ENCODE measurements at regions not wholly inside any gene's neighbourhood (a gene's known extent, or its start where the extent isn't known, plus 50 kb on each side); places are given as distances from the start of the nearest gene placed in this dataset.
"Not testable (repeated sequence)": the region's sequence is repeated elsewhere in the genome, so short reads cannot be mapped to it uniquely, and the experiment has no call there.

GRCh38 chr13:111668451-111668850 is 348.0 kb downstream of the TEX29 start:
- no peaks in the 10 kb centered on the region for H3K9me3 ChIP-seq (replicated peaks; ENCODE audit: insufficient read depth, low read length)
- no peaks in the 10 kb centered on the region for H3F3A ChIP-seq (ENCODE audit: insufficient read depth, low read length)
- H3K27me3 ChIP-seq (replicated peaks; ENCODE audit: insufficient read depth, low read length): no peaks in the 10 kb centered on the region
- no peak for TF ChIP-seq EZH2 (optimal IDR thresholded peaks at IDR 0.05; ENCODE audit: low read depth, low read length)
- no peak for TF ChIP-seq EZH2phosphoT487 (IDR thresholded peaks at IDR 0.05; ENCODE audit: low read length)
- TF ChIP-seq CTCF (IDR thresholded peaks at IDR 0.05; ENCODE audit: low read length): no peak
- H3K4me2 ChIP-seq (ENCODE audit: low read depth, low read length): no peak overlapping the region
- no peaks in the 10 kb centered on the region for H3K4me1 ChIP-seq (ENCODE audit: low read length)
- H2AFZ ChIP-seq (ENCODE audit: low read length): no peak overlapping the region
- H3K9ac ChIP-seq (ENCODE audit: low read length): no peak overlapping the region
- H3K27ac ChIP-seq (ENCODE audit: low read length): no peak overlapping the region
- no peaks in the 10 kb centered on the region for H3K9me2 ChIP-seq (replicated peaks; ENCODE audit: insufficient read depth, low read length)
- H3K36me3 ChIP-seq (replicated peaks; ENCODE audit: insufficient read depth, low read length): no peaks in the 10 kb centered on the region
- H3K79me2 ChIP-seq (ENCODE audit: low read length): no peaks in the 10 kb centered on the region
- no peak overlapping the region for H3K4me3 ChIP-seq (ENCODE audit: low read length)
- no peak for DNase-seq
- no peaks in the 10 kb centered on the region for H4K20me1 ChIP-seq (ENCODE audit: insufficient read depth, low read length)

GRCh38 chr13:111672198-111672597 is 351.8 kb downstream of the TEX29 start:
- not testable (repeated sequence) for H3K79me2 ChIP-seq (ENCODE audit: low read length); H3K27ac ChIP-seq (ENCODE audit: low read length); H3K9ac ChIP-seq (ENCODE audit: low read length); DNase-seq; H3F3A ChIP-seq (ENCODE audit: insufficient read depth, low read length); H3K36me3 ChIP-seq (replicated peaks; ENCODE audit: insufficient read depth, low read length); H3K4me1 ChIP-seq (ENCODE audit: low read length); H2AFZ ChIP-seq (ENCODE audit: low read length); H3K4me3 ChIP-seq (ENCODE audit: low read length); H3K4me2 ChIP-seq (ENCODE audit: low read depth, low read length); H3K27me3 ChIP-seq (replicated peaks; ENCODE audit: insufficient read depth, low read length); H3K9me3 ChIP-seq (replicated peaks; ENCODE audit: insufficient read depth, low read length); H3K9me2 ChIP-seq (replicated peaks; ENCODE audit: insufficient read depth, low read length); H4K20me1 ChIP-seq (ENCODE audit: insufficient read depth, low read length)

- not testable (repeated sequence) for H4K20me1 ChIP-seq (ENCODE audit: insufficient read depth, low read length); H3K79me2 ChIP-seq (ENCODE audit: low read length); H3K27ac ChIP-seq (ENCODE audit: low read length); H2AFZ ChIP-seq (ENCODE audit: low read length); DNase-seq; H3K36me3 ChIP-seq (replicated peaks; ENCODE audit: insufficient read depth, low read length); H3F3A ChIP-seq (ENCODE audit: insufficient read depth, low read length); H3K27me3 ChIP-seq (replicated peaks; ENCODE audit: insufficient read depth, low read length); H3K9me3 ChIP-seq (replicated peaks; ENCODE audit: insufficient read depth, low read length); H3K9ac ChIP-seq (ENCODE audit: low read length); H3K4me1 ChIP-seq (ENCODE audit: low read length); H3K4me2 ChIP-seq (ENCODE audit: low read depth, low read length); H3K4me3 ChIP-seq (ENCODE audit: low read length); H3K9me2 ChIP-seq (replicated peaks; ENCODE audit: insufficient read depth, low read length)
These were observed 357.9 kb downstream of the TEX29 start for GRCh38 chr13:111678120-111678882.

- not testable (repeated sequence) for H2AFZ ChIP-seq (ENCODE audit: low read length); H3K4me1 ChIP-seq (ENCODE audit: low read length); H3K27me3 ChIP-seq (replicated peaks; ENCODE audit: insufficient read depth, low read length); H4K20me1 ChIP-seq (ENCODE audit: insufficient read depth, low read length); H3K9me2 ChIP-seq (replicated peaks; ENCODE audit: insufficient read depth, low read length); H3K79me2 ChIP-seq (ENCODE audit: low read length); H3K36me3 ChIP-seq (replicated peaks; ENCODE audit: insufficient read depth, low read length); H3K4me2 ChIP-seq (ENCODE audit: low read depth, low read length); H3F3A ChIP-seq (ENCODE audit: insufficient read depth, low read length); H3K4me3 ChIP-seq (ENCODE audit: low read length); H3K9me3 ChIP-seq (replicated peaks; ENCODE audit: insufficient read depth, low read length); H3K9ac ChIP-seq (ENCODE audit: low read length); DNase-seq; H3K27ac ChIP-seq (ENCODE audit: low read length)
These were observed 359.2 kb downstream of the TEX29 start for GRCh38 chr13:111679645-111680044.

- not testable (repeated sequence) for H3K4me2 ChIP-seq (ENCODE audit: low read depth, low read length); DNase-seq; H3K27ac ChIP-seq (ENCODE audit: low read length); H3K36me3 ChIP-seq (replicated peaks; ENCODE audit: insufficient read depth, low read length); H3K9me3 ChIP-seq (replicated peaks; ENCODE audit: insufficient read depth, low read length); H3K27me3 ChIP-seq (replicated peaks; ENCODE audit: insufficient read depth, low read length); H3K79me2 ChIP-seq (ENCODE audit: low read length); H3K4me1 ChIP-seq (ENCODE audit: low read length); H3K4me3 ChIP-seq (ENCODE audit: low read length); H2AFZ ChIP-seq (ENCODE audit: low read length); H3F3A ChIP-seq (ENCODE audit: insufficient read depth, low read length); H3K9me2 ChIP-seq (replicated peaks; ENCODE audit: insufficient read depth, low read length); H3K9ac ChIP-seq (ENCODE audit: low read length); H4K20me1 ChIP-seq (ENCODE audit: insufficient read depth, low read length)
These were observed 359.7 kb downstream of the TEX29 start for GRCh38 chr13:111680100-111680499.

GRCh38 chr13:111692028-111692427 is 371.6 kb downstream of the TEX29 start:
- not testable (repeated sequence) for H4K20me1 ChIP-seq (ENCODE audit: insufficient read depth, low read length); H3K4me2 ChIP-seq (ENCODE audit: low read depth, low read length); H3K27ac ChIP-seq (ENCODE audit: low read length); H3F3A ChIP-seq (ENCODE audit: insufficient read depth, low read length); H3K9ac ChIP-seq (ENCODE audit: low read length); H3K27me3 ChIP-seq (replicated peaks; ENCODE audit: insufficient read depth, low read length); H3K4me3 ChIP-seq (ENCODE audit: low read length); H3K4me1 ChIP-seq (ENCODE audit: low read length); DNase-seq; H3K9me3 ChIP-seq (replicated peaks; ENCODE audit: insufficient read depth, low read length); H2AFZ ChIP-seq (ENCODE audit: low read length); H3K79me2 ChIP-seq (ENCODE audit: low read length); H3K36me3 ChIP-seq (replicated peaks; ENCODE audit: insufficient read depth, low read length); H3K9me2 ChIP-seq (replicated peaks; ENCODE audit: insufficient read depth, low read length)

GRCh38 chr13:111696121-111696520 is 370.8 kb upstream of the SOX1 start:
- DNase-seq; H3K4me3 ChIP-seq (ENCODE audit: low read length); H3K27ac ChIP-seq (ENCODE audit: low read length); H4K20me1 ChIP-seq (ENCODE audit: insufficient read depth, low read length); H3K9me3 ChIP-seq (replicated peaks; ENCODE audit: insufficient read depth, low read length); H3K4me2 ChIP-seq (ENCODE audit: low read depth, low read length); H3K27me3 ChIP-seq (replicated peaks; ENCODE audit: insufficient read depth, low read length); H3F3A ChIP-seq (ENCODE audit: insufficient read depth, low read length); H3K9ac ChIP-seq (ENCODE audit: low read length); H2AFZ ChIP-seq (ENCODE audit: low read length); H3K4me1 ChIP-seq (ENCODE audit: low read length); H3K9me2 ChIP-seq (replicated peaks; ENCODE audit: insufficient read depth, low read length); H3K79me2 ChIP-seq (ENCODE audit: low read length); H3K36me3 ChIP-seq (replicated peaks; ENCODE audit: insufficient read depth, low read length): not testable (repeated sequence)
